ENCODE measurements at regions not wholly inside any gene's neighbourhood (a gene's known extent, or its start where the extent isn't known, plus 50 kb on each side); places are given as distances from the start of the nearest gene placed in this dataset.

DNA sequence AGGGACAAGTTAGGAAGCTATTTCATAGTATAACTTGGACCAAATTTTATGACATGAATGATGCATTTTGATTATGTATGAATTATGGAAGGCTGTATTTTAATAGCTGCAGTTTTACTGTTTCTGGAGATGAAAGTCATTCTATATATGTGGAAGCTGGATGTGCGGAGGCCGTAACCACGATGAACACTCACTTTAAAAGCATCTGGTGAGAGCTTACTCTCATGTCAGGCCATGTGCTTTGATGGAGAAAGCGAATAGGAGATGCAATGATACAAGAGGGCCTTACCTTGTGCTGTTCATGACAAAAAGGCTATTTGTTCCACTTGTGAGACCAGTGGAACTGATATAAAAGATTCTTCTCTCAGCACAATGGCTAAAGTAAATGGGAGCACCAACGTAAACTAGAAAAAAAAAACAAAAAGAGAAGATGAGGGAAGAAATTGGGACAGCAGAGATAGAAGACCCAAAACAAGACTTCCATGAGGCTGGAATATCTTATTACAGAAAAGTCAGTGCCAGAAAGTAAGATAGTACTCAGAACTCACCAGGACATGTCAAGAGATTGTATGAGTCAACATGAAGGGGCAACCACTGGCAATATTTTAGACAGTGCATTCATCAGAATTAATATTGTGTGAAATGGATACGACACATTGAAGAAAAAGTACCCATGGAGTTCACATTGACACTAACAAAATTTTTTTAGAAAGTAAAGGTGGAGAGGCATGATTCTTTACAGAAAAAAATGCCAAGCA, 63.3 kb upstream of the GAB1 start:
- Histone ChIP-seq H3K27ac (ENCODE audit: insufficient read depth, low read depth, low read length) (no peak overlapping the region), H3K9ac (replicated peaks; ENCODE audit: extremely low read depth, insufficient read depth, low read length) (no peak overlapping the region), H3K79me2 (ENCODE audit: control insufficient read depth, insufficient read depth, low read length) (no peaks in the 10 kb centered on the region), H4K20me1 (replicated peaks; ENCODE audit: control insufficient read depth, extremely low read depth, insufficient read depth, low read length) (no peaks in the 10 kb centered on the region), H3K4me1 (ENCODE audit: control insufficient read depth, extremely low read depth, insufficient read depth, low read length) (no peaks in the 10 kb centered on the region), H3K4me2 (ENCODE audit: insufficient read depth, low read length) (no peak overlapping the region), H3K27me3 (ENCODE audit: control insufficient read depth in 2 of 2, insufficient read depth in 2 of 2, low read length in 2 of 2) (no peaks in the 10 kb centered on the region), H3K36me3 (ENCODE audit: control insufficient read depth in 2 of 2, extremely low read depth in 1 of 2, insufficient read depth in 2 of 2, low read length in 2 of 2) (no peaks in the 10 kb centered on the region), H2AFZ (ENCODE audit: low read depth, low read length) (no peak overlapping the region), H3K9me3 (replicated peaks; ENCODE audit: control insufficient read depth, insufficient read depth, low read length) (no peaks in the 10 kb centered on the region), H3K9me1 (replicated peaks; ENCODE audit: control insufficient read depth, extremely low read depth, insufficient read depth, low read length) (no peaks in the 10 kb centered on the region), H3K4me3 (replicated peaks in 1 of 3; ENCODE audit: insufficient read depth in 1 of 3, low read depth in 1 of 3, low read length in 3 of 3) (no peak overlapping the region)
- no peak for DNase-seq (ENCODE audit: low read depth, low spot score)
- no TSS peak for BruUV-seq (replicated peaks)
- ChIA-PET CTCF (no interaction called here), POLR2A (no interaction called here)
- dilution Hi-C loops (cut with MboI; ENCODE audit: extremely low pct_ligation_motif_present, low sequenced_read_pairs), result no loop called here
- FAIRE-seq, result no peak
- TF ChIP-seq GATA2 (IDR thresholded peaks at IDR 0.05; ENCODE audit: insufficient read depth, insufficient read length, low read depth, low read length), result no peak
- TF ChIP-seq EZH2 (IDR thresholded peaks at IDR 0.05; ENCODE audit: borderline replicate concordance, low read depth, low read length, severe bottlenecking), result no peak
- TF ChIP-seq POLR2A (IDR thresholded peaks at IDR 0.05; ENCODE audit: low read depth, low read length), result no peak
- no peak for TF ChIP-seq MYC (IDR thresholded peaks at IDR 0.05; ENCODE audit: low read depth, low read length)
- TF ChIP-seq JUN (IDR thresholded peaks at IDR 0.05; ENCODE audit: borderline replicate concordance, insufficient read depth, insufficient read length, low read depth), result no peak
- TF ChIP-seq POLR2AphosphoS5 (IDR thresholded peaks at IDR 0.05; ENCODE audit: insufficient read depth, low read depth, low read length), result no peak
- TF ChIP-seq, protein P1, sequence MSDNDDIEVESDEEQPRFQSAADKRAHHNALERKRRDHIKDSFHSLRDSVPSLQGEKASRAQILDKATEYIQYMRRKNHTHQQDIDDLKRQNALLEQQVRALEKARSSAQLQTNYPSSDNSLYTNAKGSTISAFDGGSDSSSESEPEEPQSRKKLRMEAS (IDR thresholded peaks at IDR 0.05; ENCODE audit: insufficient read depth, insufficient read length), result no peak
- no peak for TF ChIP-seq FOS (IDR thresholded peaks at IDR 0.05; ENCODE audit: borderline replicate concordance, insufficient read depth, low read length)
- TF ChIP-seq, protein P2, sequence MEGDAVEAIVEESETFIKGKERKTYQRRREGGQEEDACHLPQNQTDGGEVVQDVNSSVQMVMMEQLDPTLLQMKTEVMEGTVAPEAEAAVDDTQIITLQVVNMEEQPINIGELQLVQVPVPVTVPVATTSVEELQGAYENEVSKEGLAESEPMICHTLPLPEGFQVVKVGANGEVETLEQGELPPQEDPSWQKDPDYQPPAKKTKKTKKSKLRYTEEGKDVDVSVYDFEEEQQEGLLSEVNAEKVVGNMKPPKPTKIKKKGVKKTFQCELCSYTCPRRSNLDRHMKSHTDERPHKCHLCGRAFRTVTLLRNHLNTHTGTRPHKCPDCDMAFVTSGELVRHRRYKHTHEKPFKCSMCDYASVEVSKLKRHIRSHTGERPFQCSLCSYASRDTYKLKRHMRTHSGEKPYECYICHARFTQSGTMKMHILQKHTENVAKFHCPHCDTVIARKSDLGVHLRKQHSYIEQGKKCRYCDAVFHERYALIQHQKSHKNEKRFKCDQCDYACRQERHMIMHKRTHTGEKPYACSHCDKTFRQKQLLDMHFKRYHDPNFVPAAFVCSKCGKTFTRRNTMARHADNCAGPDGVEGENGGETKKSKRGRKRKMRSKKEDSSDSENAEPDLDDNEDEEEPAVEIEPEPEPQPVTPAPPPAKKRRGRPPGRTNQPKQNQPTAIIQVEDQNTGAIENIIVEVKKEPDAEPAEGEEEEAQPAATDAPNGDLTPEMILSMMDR (IDR thresholded peaks at IDR 0.05; ENCODE audit: extremely low read depth in 1 of 2, insufficient read depth in 1 of 2, low read depth in 1 of 2, low read length in 2 of 2), result no peak
- intact Hi-C loops (cut with micrococcal nuclease), result no loop called here

Data from endothelial cell of umbilical vein (primary cell).